ENCODE measurements at regions not wholly inside any gene's neighbourhood (a gene's known extent, or its start where the extent isn't known, plus 50 kb on each side); places are given as distances from the start of the nearest gene placed in this dataset.
"Not testable (repeated sequence)": the region's sequence is repeated elsewhere in the genome, so short reads cannot be mapped to it uniquely, and the experiment has no call there.

DNA sequence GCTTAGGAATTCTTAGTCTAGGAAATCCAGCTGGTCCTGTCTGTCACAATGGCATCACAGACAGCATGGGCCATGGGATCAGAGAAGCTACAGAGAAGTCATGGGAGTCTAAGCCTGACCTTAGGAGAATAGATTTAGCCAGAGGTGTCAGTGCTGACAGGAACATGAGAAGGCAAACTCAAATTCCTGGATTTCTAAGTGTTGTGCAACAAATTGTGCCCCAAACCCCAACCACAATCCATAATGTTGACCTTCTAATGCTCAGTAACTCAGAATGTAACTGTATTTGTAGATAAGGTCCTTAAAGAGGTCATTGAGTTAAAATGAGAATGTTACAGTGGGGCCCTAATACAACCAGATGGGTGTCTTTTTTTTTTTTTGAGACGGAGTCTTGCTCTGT lies 95.9 kb upstream of the RHOBTB1 start:
- no peak for DNase-seq
- no peaks in the 10 kb centered on the region for H3K36me3 Mint-ChIP-seq (ENCODE audit: unreplicated experiment)
- H3K9me3 Mint-ChIP-seq (ENCODE audit: unreplicated experiment), result peaks cover 2% of the 10 kb centered on the region
- H3K27ac Mint-ChIP-seq (ENCODE audit: unreplicated experiment), result no peak overlapping the region
- no peaks in the 10 kb centered on the region for H3K4me1 Mint-ChIP-seq (ENCODE audit: low read depth, unreplicated experiment)
- no peak for TF ChIP-seq CTCF (IDR thresholded peaks at IDR 0.05; ENCODE audit: partially characterized antibody, unreplicated experiment)
- H3K4me3 Mint-ChIP-seq (ENCODE audit: unreplicated experiment), result no peak overlapping the region
- no peaks in the 10 kb centered on the region for H3K27me3 Mint-ChIP-seq (ENCODE audit: unreplicated experiment)

DNA sequence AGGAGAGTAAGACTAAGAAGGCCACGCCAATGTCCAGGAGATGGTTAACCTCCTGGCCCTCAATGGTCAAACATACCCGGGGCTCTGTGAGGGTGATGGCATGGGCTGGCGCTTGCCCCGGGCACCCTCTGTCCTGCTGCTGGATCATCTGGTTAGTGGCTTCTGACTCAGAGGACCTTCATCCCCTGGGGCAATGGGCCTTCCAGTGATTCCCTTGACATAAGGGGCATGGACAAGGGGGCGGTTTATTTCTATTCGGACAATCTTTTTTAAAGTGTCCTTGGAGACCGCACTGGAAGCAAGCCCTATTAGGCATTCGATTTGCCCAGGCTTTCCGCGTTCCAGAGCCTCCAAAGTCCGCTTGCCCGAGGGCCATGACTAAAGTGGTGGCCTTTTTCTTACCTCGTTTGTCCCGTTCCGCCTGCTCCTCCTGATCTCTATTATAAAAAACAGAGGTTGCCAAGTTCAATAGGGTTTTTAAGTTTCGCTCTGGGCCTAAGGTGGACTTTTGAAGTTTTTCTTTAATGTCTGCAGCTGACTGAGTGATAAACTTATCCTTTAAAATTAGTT lies 93.4 kb upstream of the RHOBTB1 start:
- not testable (repeated sequence) for DNase-seq; H3K27ac Mint-ChIP-seq (ENCODE audit: unreplicated experiment); H3K36me3 Mint-ChIP-seq (ENCODE audit: unreplicated experiment); H3K27me3 Mint-ChIP-seq (ENCODE audit: unreplicated experiment); H3K4me1 Mint-ChIP-seq (ENCODE audit: low read depth, unreplicated experiment); H3K4me3 Mint-ChIP-seq (ENCODE audit: unreplicated experiment); H3K9me3 Mint-ChIP-seq (ENCODE audit: unreplicated experiment)

- H3K9me3 Mint-ChIP-seq (ENCODE audit: unreplicated experiment); H3K4me1 Mint-ChIP-seq (ENCODE audit: low read depth, unreplicated experiment); DNase-seq; H3K36me3 Mint-ChIP-seq (ENCODE audit: unreplicated experiment); H3K27me3 Mint-ChIP-seq (ENCODE audit: unreplicated experiment); H3K4me3 Mint-ChIP-seq (ENCODE audit: unreplicated experiment); H3K27ac Mint-ChIP-seq (ENCODE audit: unreplicated experiment): not testable (repeated sequence)
Measured at GRCh38 chr10:61036148-61036547, 92.2 kb upstream of the RHOBTB1 start.

GRCh38 chr10:61031341-61031740 lies 87.4 kb upstream of the RHOBTB1 start:
- peaks cover 2% of the 10 kb centered on the region for H3K9me3 Mint-ChIP-seq (ENCODE audit: unreplicated experiment)
- DNase-seq, result no peak

GRCh38 chr10:61029411-61029810 lies 85.4 kb upstream of the RHOBTB1 start:
- Mint-ChIP-seq H3K27ac (ENCODE audit: unreplicated experiment) (no peak overlapping the region), H3K4me3 (ENCODE audit: unreplicated experiment) (no peak overlapping the region), H3K9me3 (ENCODE audit: unreplicated experiment) (peaks cover 2% of the 10 kb centered on the region), H3K36me3 (ENCODE audit: unreplicated experiment) (no peaks in the 10 kb centered on the region), H3K27me3 (ENCODE audit: unreplicated experiment) (peaks cover 4% of the 10 kb centered on the region), H3K4me1 (ENCODE audit: low read depth, unreplicated experiment) (peaks cover 3% of the 10 kb centered on the region)
- DNase-seq, result no peak
- TF ChIP-seq CTCF (IDR thresholded peaks at IDR 0.05; ENCODE audit: partially characterized antibody, unreplicated experiment), result no peak

More at GRCh38 chr10:61031341-61031740, 87.4 kb upstream of the RHOBTB1 start:
- TF ChIP-seq CTCF (IDR thresholded peaks at IDR 0.05; ENCODE audit: partially characterized antibody, unreplicated experiment), result no peak
- peaks cover 7% of the 10 kb centered on the region for H3K27me3 Mint-ChIP-seq (ENCODE audit: unreplicated experiment)
- peaks cover 3% of the 10 kb centered on the region for H3K4me1 Mint-ChIP-seq (ENCODE audit: low read depth, unreplicated experiment)
- no peak overlapping the region for H3K4me3 Mint-ChIP-seq (ENCODE audit: unreplicated experiment)
- H3K27ac Mint-ChIP-seq (ENCODE audit: unreplicated experiment), result no peak overlapping the region
- H3K36me3 Mint-ChIP-seq (ENCODE audit: unreplicated experiment), result no peaks in the 10 kb centered on the region

GRCh38 chr10:61028861-61029361 lies 84.9 kb upstream of the RHOBTB1 start:
- H3K36me3 Mint-ChIP-seq (ENCODE audit: unreplicated experiment), result no peaks in the 10 kb centered on the region
- H3K9me3 Mint-ChIP-seq (ENCODE audit: unreplicated experiment), result peaks cover 2% of the 10 kb centered on the region
- peaks cover 3% of the 10 kb centered on the region for H3K4me1 Mint-ChIP-seq (ENCODE audit: low read depth, unreplicated experiment)
- H3K27ac Mint-ChIP-seq (ENCODE audit: unreplicated experiment), result no peak overlapping the region
- H3K4me3 Mint-ChIP-seq (ENCODE audit: unreplicated experiment), result no peak overlapping the region
- DNase-seq, result no peak
- no peak for TF ChIP-seq CTCF (IDR thresholded peaks at IDR 0.05; ENCODE audit: partially characterized antibody, unreplicated experiment)
- peaks cover 2% of the 10 kb centered on the region for H3K27me3 Mint-ChIP-seq (ENCODE audit: unreplicated experiment)
